ENCODE measurements at regions not wholly inside any gene's neighbourhood (a gene's known extent, or its start where the extent isn't known, plus 50 kb on each side); places are given as distances from the start of the nearest gene placed in this dataset.

GRCh38 chr6:114714836-114715507, 372.1 kb upstream of the HS3ST5 start:
- no peak overlapping the region for H3K4me3 ChIP-seq (ENCODE audit: low read depth, low read length, poor library complexity, severe bottlenecking)
- H3K79me2 ChIP-seq (ENCODE audit: insufficient read depth, low read length) = no peaks in the 10 kb centered on the region
- TF ChIP-seq, protein P1, sequence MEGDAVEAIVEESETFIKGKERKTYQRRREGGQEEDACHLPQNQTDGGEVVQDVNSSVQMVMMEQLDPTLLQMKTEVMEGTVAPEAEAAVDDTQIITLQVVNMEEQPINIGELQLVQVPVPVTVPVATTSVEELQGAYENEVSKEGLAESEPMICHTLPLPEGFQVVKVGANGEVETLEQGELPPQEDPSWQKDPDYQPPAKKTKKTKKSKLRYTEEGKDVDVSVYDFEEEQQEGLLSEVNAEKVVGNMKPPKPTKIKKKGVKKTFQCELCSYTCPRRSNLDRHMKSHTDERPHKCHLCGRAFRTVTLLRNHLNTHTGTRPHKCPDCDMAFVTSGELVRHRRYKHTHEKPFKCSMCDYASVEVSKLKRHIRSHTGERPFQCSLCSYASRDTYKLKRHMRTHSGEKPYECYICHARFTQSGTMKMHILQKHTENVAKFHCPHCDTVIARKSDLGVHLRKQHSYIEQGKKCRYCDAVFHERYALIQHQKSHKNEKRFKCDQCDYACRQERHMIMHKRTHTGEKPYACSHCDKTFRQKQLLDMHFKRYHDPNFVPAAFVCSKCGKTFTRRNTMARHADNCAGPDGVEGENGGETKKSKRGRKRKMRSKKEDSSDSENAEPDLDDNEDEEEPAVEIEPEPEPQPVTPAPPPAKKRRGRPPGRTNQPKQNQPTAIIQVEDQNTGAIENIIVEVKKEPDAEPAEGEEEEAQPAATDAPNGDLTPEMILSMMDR (IDR thresholded peaks at IDR 0.05; ENCODE audit: low read length) = no peak
- no peak for TF ChIP-seq EZH2 (IDR thresholded peaks at IDR 0.05; ENCODE audit: borderline replicate concordance, low read length)
- no peaks in the 10 kb centered on the region for H3K27me3 ChIP-seq (ENCODE audit: insufficient read depth, low read length)
- no peaks in the 10 kb centered on the region for H3K36me3 ChIP-seq (ENCODE audit: insufficient read depth, low read length)
- no peaks in the 10 kb centered on the region for H4K20me1 ChIP-seq (ENCODE audit: insufficient read depth, low read length)
- no peak overlapping the region for H3K9ac ChIP-seq (ENCODE audit: low read length)
- H3K27ac ChIP-seq (ENCODE audit: low read depth, low read length, poor library complexity, severe bottlenecking) = no peak overlapping the region
- no peaks in the 10 kb centered on the region for H3K9me2 ChIP-seq (ENCODE audit: low read depth, low read length)
- H2AFZ ChIP-seq (ENCODE audit: low read length) = no peak overlapping the region
- no peaks in the 10 kb centered on the region for H3F3A ChIP-seq (ENCODE audit: insufficient read depth, low read length)
- no peaks in the 10 kb centered on the region for H3K4me1 ChIP-seq (ENCODE audit: insufficient read depth, low read length, severe bottlenecking)
- H3K4me2 ChIP-seq (ENCODE audit: low read length) = no peak overlapping the region
- H3K9me3 ChIP-seq (ENCODE audit: low read length) = no peaks in the 10 kb centered on the region

- Histone ChIP-seq H3K4me3 (ENCODE audit: low read depth, low read length, poor library complexity, severe bottlenecking) (no peak overlapping the region), H3K9me2 (ENCODE audit: low read depth, low read length) (no peaks in the 10 kb centered on the region), H3K27ac (ENCODE audit: low read depth, low read length, poor library complexity, severe bottlenecking) (no peak overlapping the region), H3K4me1 (ENCODE audit: insufficient read depth, low read length, severe bottlenecking) (no peaks in the 10 kb centered on the region), H3K9ac (ENCODE audit: low read length) (no peak overlapping the region), H3K79me2 (ENCODE audit: insufficient read depth, low read length) (no peaks in the 10 kb centered on the region), H3K4me2 (ENCODE audit: low read length) (no peak overlapping the region), H3K36me3 (ENCODE audit: insufficient read depth, low read length) (no peaks in the 10 kb centered on the region), H4K20me1 (ENCODE audit: insufficient read depth, low read length) (no peaks in the 10 kb centered on the region), H3K27me3 (ENCODE audit: insufficient read depth, low read length) (no peaks in the 10 kb centered on the region; the same call in 1 of the 2 replicates), H3F3A (ENCODE audit: insufficient read depth, low read length) (no peaks in the 10 kb centered on the region), H2AFZ (ENCODE audit: low read length) (no peak overlapping the region), H3K9me3 (ENCODE audit: low read length) (no peaks in the 10 kb centered on the region)
- TF ChIP-seq, protein P1 (IDR thresholded peaks at IDR 0.05; ENCODE audit: low read length) = no peak
- TF ChIP-seq EZH2 (IDR thresholded peaks at IDR 0.05; ENCODE audit: borderline replicate concordance, low read length) = no peak
Observed at GRCh38 chr6:114713690-114714089, 370.9 kb upstream of the HS3ST5 start.

DNA sequence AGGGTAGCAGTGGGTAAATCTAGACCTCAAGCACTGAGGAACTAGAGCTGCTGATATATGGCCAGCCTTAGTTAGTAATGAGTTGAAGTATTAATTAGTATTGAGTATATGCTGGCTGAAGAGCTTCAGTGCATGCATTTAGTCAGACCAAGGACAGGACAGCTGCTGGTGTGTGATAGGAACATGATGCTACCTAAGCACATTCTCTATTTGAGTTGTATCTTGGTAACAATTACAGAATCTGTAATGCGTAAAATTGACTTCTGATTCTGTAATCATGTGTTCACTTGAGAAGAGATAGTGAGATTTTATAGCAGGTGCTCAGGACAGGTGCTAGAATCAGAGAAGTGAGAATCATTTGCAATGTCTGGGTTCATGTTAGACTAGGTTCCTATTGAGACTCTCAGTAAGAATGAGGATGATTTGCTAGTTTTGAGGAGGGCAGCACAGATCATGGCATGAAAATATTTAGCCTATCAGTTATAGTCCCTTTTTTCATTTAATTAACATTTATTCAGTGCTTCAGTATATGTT, 369.4 kb upstream of the HS3ST5 start:
- H4K20me1 ChIP-seq (ENCODE audit: insufficient read depth, low read length) = no peaks in the 10 kb centered on the region
- no peak overlapping the region for H3K27ac ChIP-seq (ENCODE audit: low read depth, low read length, poor library complexity, severe bottlenecking)
- no peak overlapping the region for H3K4me2 ChIP-seq (ENCODE audit: low read length)
- no peaks in the 10 kb centered on the region for H3K9me3 ChIP-seq (ENCODE audit: low read length)
- H3K9me2 ChIP-seq (ENCODE audit: low read depth, low read length) = no peaks in the 10 kb centered on the region
- no peaks in the 10 kb centered on the region; the same call in 1 of the 2 replicates for H3K27me3 ChIP-seq (ENCODE audit: insufficient read depth, low read length)
- H2AFZ ChIP-seq (ENCODE audit: low read length) = no peak overlapping the region
- TF ChIP-seq, protein P1 (IDR thresholded peaks at IDR 0.05; ENCODE audit: low read length) = no peak
- no peak for TF ChIP-seq EZH2 (IDR thresholded peaks at IDR 0.05; ENCODE audit: borderline replicate concordance, low read length)
- no peaks in the 10 kb centered on the region for H3K79me2 ChIP-seq (ENCODE audit: insufficient read depth, low read length)
- H3F3A ChIP-seq (ENCODE audit: insufficient read depth, low read length) = no peaks in the 10 kb centered on the region
- H3K36me3 ChIP-seq (ENCODE audit: insufficient read depth, low read length) = no peaks in the 10 kb centered on the region
- H3K9ac ChIP-seq (ENCODE audit: low read length) = no peak overlapping the region
- no peaks in the 10 kb centered on the region for H3K4me1 ChIP-seq (ENCODE audit: insufficient read depth, low read length, severe bottlenecking)
- no peak overlapping the region for H3K4me3 ChIP-seq (ENCODE audit: low read depth, low read length, poor library complexity, severe bottlenecking)

All from OCI-LY1 (cell line).